HUES64 (cell line): ENCODE measurements at regions not wholly inside any gene's neighbourhood (a gene's known extent, or its start where the extent isn't known, plus 50 kb on each side); places are given as distances from the start of the nearest gene placed in this dataset.

ENCODE experiments used
- H3K27ac ChIP-seq: 2 replicates; pipeline ENCODE4 v1.7.0; 2013; ENCODE audit warnings: low read depth, low read length, inconsistent platforms
- H3K27me3 ChIP-seq: 2 replicates; pipeline ENCODE4 v1.6.1; 2013; ENCODE audit warnings: mild to moderate bottlenecking, low read length; ENCODE audit not compliant: insufficient read depth
- H3K36me3 ChIP-seq: 2 replicates; pipeline ENCODE4 v1.6.1; 2013; ENCODE audit warnings: mild to moderate bottlenecking, low read length; ENCODE audit not compliant: insufficient read depth
- H3K4me1 ChIP-seq: 2 replicates; pipeline ENCODE4 v1.6.1; 2013; ENCODE audit warnings: mild to moderate bottlenecking, low read length, moderate library complexity; ENCODE audit not compliant: insufficient read depth
- H3K4me3 ChIP-seq: 2 replicates; pipeline ENCODE4 v1.5.1; 2013; ENCODE audit warnings: mild to moderate bottlenecking, low read length, moderate library complexity
- H3K9ac ChIP-seq: 2 replicates; pipeline ENCODE4 v1.6.1; 2013; ENCODE audit warnings: mild to moderate bottlenecking, low read depth, low read length
- H3K9me3 ChIP-seq: 2 replicates; pipeline ENCODE4 v1.6.1; 2013; ENCODE audit warnings: low read depth, low read length; ENCODE audit not compliant: insufficient read depth
- WGBS: fragments of 150-250, 120-280 bp; methylation state at CpG from one replicate; pipeline ENCODE4 v1.1.7; 2013; ENCODE audit warnings: missing lambda C conversion rate; 5-methylcytosine and 5-hydroxymethylcytosine counted together

- H3K27me3 ChIP-seq: no peaks in the 10 kb centered on the region
- no peaks in the 10 kb centered on the region for H3K9me3 ChIP-seq
- no peak overlapping the region for H3K27ac ChIP-seq
- H3K4me1 ChIP-seq: no peaks in the 10 kb centered on the region
- no peak overlapping the region for H3K4me3 ChIP-seq
- no peak overlapping the region for H3K9ac ChIP-seq
- 77% methylated on average over 2 of the region's 3 CpGs for WGBS
- H3K36me3 ChIP-seq: no peaks in the 10 kb centered on the region
Measured at GRCh38 chr5:17690473-17690872, 56.2 kb downstream of the TAF11L14 start.

- Histone ChIP-seq H3K27me3 (no peaks in the 10 kb centered on the region), H3K4me1 (no peaks in the 10 kb centered on the region), H3K36me3 (no peaks in the 10 kb centered on the region), H3K9me3 (no peaks in the 10 kb centered on the region), H3K27ac (no peak overlapping the region), H3K4me3 (no peak overlapping the region), H3K9ac (no peak overlapping the region)
- 87% methylated on average over 1 of the region's 1 CpG for WGBS
Measured at GRCh38 chr5:17691762-17692161, 57.5 kb downstream of the TAF11L14 start.

- Histone ChIP-seq H3K9ac (no peak overlapping the region), H3K9me3 (no peaks in the 10 kb centered on the region), H3K4me1 (no peaks in the 10 kb centered on the region), H3K27ac (no peak overlapping the region), H3K27me3 (no peaks in the 10 kb centered on the region), H3K36me3 (no peaks in the 10 kb centered on the region), H3K4me3 (no peak overlapping the region)
Measured at GRCh38 chr5:17694371-17694770, 60.1 kb downstream of the TAF11L14 start.

GRCh38 chr5:17694914-17695313 is 60.7 kb downstream of the TAF11L14 start:
- WGBS: 100% methylated on average over 1 of the region's 2 CpGs
- no peaks in the 10 kb centered on the region for H3K36me3 ChIP-seq
- no peak overlapping the region for H3K9ac ChIP-seq
- no peaks in the 10 kb centered on the region for H3K9me3 ChIP-seq
- no peaks in the 10 kb centered on the region for H3K27me3 ChIP-seq
- H3K27ac ChIP-seq: no peak overlapping the region
- H3K4me3 ChIP-seq: no peak overlapping the region
- H3K4me1 ChIP-seq: no peaks in the 10 kb centered on the region

- H3K4me3 ChIP-seq: no peak overlapping the region
- H3K9me3 ChIP-seq: no peaks in the 10 kb centered on the region
- no peaks in the 10 kb centered on the region for H3K4me1 ChIP-seq
- H3K9ac ChIP-seq: no peak overlapping the region
- no peak overlapping the region for H3K27ac ChIP-seq
- H3K27me3 ChIP-seq: no peaks in the 10 kb centered on the region
- 100% methylated on average over 1 of the region's 1 CpG for WGBS
- no peaks in the 10 kb centered on the region for H3K36me3 ChIP-seq
Measured at GRCh38 chr5:17696627-17697026, 62.4 kb downstream of the TAF11L14 start.

- Histone ChIP-seq H3K27ac (no peak overlapping the region), H3K27me3 (no peaks in the 10 kb centered on the region), H3K9ac (no peak overlapping the region), H3K9me3 (no peaks in the 10 kb centered on the region), H3K4me3 (no peak overlapping the region), H3K4me1 (no peaks in the 10 kb centered on the region), H3K36me3 (no peaks in the 10 kb centered on the region)
- 80% methylated on average over 3 of the region's 3 CpGs for WGBS
Measured at GRCh38 chr5:17697671-17698070, 63.4 kb downstream of the TAF11L14 start.

GRCh38 chr5:17709011-17709710 is 74.9 kb downstream of the TAF11L14 start:
- H3K4me3 ChIP-seq: no peak overlapping the region
- no peaks in the 10 kb centered on the region for H3K27me3 ChIP-seq
- no peak overlapping the region for H3K9ac ChIP-seq
- H3K4me1 ChIP-seq: no peaks in the 10 kb centered on the region
- no peak overlapping the region for H3K27ac ChIP-seq
- no CpG with 5 or more reads among the region's 2 CpGs for WGBS
- no peaks in the 10 kb centered on the region for H3K36me3 ChIP-seq
- no peaks in the 10 kb centered on the region for H3K9me3 ChIP-seq

- WGBS: 100% methylated on average over 1 of the region's 1 CpG
- H3K9ac ChIP-seq: no peak overlapping the region
- H3K4me3 ChIP-seq: no peak overlapping the region
- no peak overlapping the region for H3K27ac ChIP-seq
- H3K9me3 ChIP-seq: no peaks in the 10 kb centered on the region
- no peaks in the 10 kb centered on the region for H3K4me1 ChIP-seq
- no peaks in the 10 kb centered on the region for H3K27me3 ChIP-seq
- no peaks in the 10 kb centered on the region for H3K36me3 ChIP-seq
Measured at GRCh38 chr5:17713301-17713700, 79.0 kb downstream of the TAF11L14 start.

GRCh38 chr5:17714186-17714585 is 79.9 kb downstream of the TAF11L14 start:
- H3K36me3 ChIP-seq: no peaks in the 10 kb centered on the region
- H3K9ac ChIP-seq: no peak overlapping the region
- H3K27me3 ChIP-seq: no peaks in the 10 kb centered on the region
- no peaks in the 10 kb centered on the region for H3K4me1 ChIP-seq
- H3K9me3 ChIP-seq: no peaks in the 10 kb centered on the region
- H3K4me3 ChIP-seq: no peak overlapping the region
- 100% methylated on average over 3 of the region's 4 CpGs for WGBS
- no peak overlapping the region for H3K27ac ChIP-seq

- Histone ChIP-seq H3K36me3 (no peaks in the 10 kb centered on the region), H3K4me1 (peaks cover 4% of the 10 kb centered on the region; the same call in 1 of the 2 replicates), H3K4me3 (no peak overlapping the region), H3K9ac (no peak overlapping the region), H3K27ac (no peak overlapping the region), H3K9me3 (no peaks in the 10 kb centered on the region), H3K27me3 (no peaks in the 10 kb centered on the region)
- WGBS: 96% methylated on average over 9 of the region's 9 CpGs
Measured at GRCh38 chr5:17719592-17719991, 85.3 kb downstream of the TAF11L14 start.

- peaks cover 4% of the 10 kb centered on the region; the same call in 1 of the 2 replicates for H3K4me1 ChIP-seq
- no peak overlapping the region for H3K4me3 ChIP-seq
- H3K36me3 ChIP-seq: no peaks in the 10 kb centered on the region
- WGBS: 86% methylated on average over 5 of the region's 5 CpGs
- no peak overlapping the region for H3K27ac ChIP-seq
- no peaks in the 10 kb centered on the region for H3K9me3 ChIP-seq
- no peak overlapping the region for H3K9ac ChIP-seq
- no peaks in the 10 kb centered on the region for H3K27me3 ChIP-seq
Measured at GRCh38 chr5:17720071-17720470, 85.8 kb downstream of the TAF11L14 start.

- H3K9ac ChIP-seq: no peak overlapping the region
- H3K4me1 ChIP-seq: peaks cover 4% of the 10 kb centered on the region; the same call in 1 of the 2 replicates
- no peak overlapping the region for H3K27ac ChIP-seq
- no peaks in the 10 kb centered on the region for H3K36me3 ChIP-seq
- no peaks in the 10 kb centered on the region for H3K27me3 ChIP-seq
- no peak overlapping the region for H3K4me3 ChIP-seq
- 85% methylated on average over 5 of the region's 5 CpGs for WGBS
- H3K9me3 ChIP-seq: no peaks in the 10 kb centered on the region
Measured at GRCh38 chr5:17723876-17724275, 89.6 kb downstream of the TAF11L14 start.
